AML-193 (cell line): ENCODE measurements at regions not wholly inside any gene's neighbourhood (a gene's known extent, or its start where the extent isn't known, plus 50 kb on each side); places are given as distances from the start of the nearest gene placed in this dataset.
"Not testable (repeated sequence)": the region's sequence is repeated elsewhere in the genome, so short reads cannot be mapped to it uniquely, and the experiment has no call there.

Experiments used
- DNase-seq, 2 experiments: peaks; one replicate each; lab custom pipeline; 2025; lab: John Stamatoyannopoulos, UW

DNA sequence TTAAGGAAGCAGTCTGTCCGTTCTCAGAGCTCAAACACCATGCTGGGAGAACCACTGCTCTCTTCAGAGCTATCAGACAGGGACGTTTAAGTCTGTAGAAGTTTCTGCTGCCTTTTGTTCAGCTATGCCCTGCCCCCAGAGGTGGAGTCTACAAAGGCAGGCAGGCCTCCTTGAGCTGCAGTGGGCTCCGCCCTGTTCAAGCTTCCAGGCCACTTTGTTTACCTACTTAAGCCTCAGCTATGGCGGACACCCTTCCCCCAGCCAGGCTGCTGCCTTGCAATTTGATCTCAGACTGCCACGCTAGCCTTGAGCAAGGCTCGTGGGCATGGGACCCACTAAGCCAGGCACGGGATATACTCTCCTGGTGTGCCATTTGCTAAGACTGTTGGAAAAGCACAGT is 180.7 kb upstream of the TMEM196 start:
- DNase-seq, result not testable (repeated sequence)

DNA sequence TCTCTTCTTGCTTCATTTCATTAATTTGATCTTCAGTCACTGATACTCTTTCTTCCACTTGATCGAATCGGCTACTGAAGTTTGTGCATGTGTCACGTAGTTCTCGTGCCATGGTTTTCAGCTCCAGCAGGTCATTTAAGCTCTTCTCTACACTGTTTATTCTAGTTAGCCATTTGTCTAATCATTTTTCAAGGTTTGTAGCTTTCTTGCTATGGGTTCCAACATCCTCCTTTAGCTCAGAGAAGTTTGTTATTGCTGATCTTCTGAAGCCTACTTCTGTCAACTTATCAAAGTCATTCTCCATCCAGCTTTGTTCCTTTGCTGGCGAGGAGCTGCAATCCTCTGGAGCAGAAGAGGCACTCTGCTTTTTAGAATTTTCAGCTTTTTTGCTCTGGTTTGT is 180.0 kb upstream of the TMEM196 start:
- not testable (repeated sequence) for DNase-seq

DNA sequence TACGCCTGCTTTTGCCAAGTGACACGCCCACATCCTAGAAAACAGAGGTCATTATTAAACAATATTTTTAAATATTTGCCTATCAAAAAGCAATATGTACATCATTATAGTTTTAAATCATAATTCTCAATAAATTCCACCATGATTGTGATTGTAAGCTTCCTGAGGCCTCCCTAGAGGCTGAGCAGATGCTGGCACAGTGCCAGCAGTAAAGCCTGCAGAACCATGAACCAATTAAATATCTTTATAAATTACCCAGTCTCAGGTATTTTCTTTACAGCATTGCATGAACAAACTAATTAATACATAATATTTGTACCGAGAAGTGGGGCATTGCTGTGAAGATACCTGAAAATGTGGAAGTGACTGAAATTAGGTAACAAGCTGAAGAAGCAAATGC is 174.7 kb upstream of the TMEM196 start:
- no peak for DNase-seq

DNA sequence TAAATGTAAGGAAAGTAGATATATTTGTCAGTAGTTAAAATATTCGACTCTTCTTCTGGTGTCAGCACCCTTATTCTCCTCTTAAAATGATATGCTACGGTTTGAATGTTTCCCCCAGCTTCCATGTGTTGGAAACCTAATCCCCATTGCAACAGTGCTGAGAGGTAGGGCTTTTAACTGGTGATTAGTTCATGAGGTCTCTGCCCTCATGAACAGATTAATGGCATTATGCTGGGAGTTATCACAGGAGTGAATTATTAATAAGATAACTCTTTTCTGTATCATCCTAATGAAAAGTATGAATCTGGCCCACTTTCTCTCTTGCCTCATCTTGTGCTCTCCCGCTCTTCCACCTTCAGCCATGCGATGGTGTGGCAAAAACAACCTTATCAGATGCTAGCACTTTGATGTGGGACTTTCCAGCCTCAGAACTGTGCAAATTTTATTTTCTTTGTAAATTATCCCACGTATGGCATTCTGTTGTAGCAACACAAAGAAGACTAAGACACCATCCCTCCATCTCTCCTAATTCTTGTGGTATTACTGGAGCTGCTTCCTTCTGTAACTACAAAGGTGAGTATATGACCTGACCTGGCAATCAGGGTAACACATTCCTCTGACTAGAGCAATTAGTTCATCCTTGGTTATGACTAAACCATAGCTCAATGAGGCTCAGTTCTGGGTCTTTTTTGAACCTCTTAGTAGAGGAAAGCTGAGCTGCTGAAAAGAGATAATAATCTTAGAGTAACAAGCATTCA is 171.1 kb upstream of the TMEM196 start:
- DNase-seq, result no peak

DNA sequence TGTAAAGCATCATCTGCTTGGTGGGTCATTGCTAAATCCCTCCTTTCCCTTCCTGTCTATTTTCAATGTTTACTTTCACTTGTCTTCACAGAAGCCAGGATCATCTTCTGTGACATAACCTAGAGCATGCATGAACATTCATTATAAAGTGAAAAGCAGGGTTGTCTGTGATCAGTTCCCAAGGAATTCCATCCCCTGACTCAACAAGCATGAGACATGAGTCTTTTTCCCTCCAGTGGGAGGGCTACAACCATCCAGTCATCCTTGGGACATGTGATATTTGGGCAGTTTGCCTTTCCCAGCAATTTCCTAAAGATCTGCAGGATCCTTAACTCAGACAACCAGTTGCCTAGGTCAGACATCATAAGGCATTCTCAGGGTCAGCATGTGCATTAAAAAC is 166.3 kb upstream of the TMEM196 start:
- DNase-seq, result no peak

DNA sequence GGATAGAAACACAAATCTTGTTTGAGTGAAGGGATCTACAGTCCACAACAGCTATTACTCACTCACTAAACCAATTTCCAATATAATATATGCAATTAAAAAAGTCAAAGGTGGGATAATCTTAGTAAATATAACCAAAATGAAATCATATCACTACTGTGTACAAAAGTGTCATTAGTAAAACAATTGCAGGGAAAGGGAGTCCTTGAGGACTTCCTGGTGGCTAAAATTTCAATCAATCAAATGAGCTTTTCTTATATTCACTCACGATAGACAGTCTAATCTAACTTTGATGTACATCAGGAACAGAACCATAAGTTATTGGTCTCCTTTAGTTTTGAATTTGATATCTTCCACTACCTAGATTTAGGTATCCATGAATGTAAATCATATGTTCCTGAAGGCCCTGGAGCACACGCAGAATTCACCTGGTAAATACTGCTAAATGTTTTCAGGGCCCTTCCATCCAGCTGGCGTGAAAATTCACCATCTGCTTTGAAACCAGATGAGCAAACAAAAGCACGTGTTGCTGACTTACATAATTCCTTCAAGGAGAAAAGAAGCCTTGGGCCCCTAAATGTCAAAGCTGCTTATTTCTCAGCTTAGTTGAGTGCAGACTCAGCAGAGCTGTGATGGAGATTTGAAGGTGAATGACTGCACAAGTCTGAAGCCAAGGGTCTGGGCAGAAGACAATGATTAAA is 159.3 kb upstream of the TMEM196 start:
- no peak for DNase-seq

DNA sequence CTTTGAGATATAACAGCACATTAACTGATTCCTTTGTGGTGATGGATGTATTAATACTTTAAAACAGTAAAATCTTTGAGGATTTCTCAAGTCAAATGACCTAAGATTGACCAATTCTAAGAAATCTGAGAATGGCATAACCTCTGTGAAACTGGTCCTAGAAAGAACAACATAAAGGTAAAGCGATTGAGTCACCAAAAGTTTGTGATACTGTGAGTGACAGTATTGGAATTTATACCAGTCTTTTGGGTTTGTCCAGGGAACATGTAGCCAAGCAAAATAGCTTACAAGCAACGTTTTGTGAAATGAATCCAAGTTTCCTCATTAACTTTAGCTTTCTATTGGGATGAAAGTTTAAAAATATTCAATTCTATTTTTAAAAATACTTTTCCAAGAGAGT is 157.4 kb upstream of the TMEM196 start:
- DNase-seq, result no peak

DNA sequence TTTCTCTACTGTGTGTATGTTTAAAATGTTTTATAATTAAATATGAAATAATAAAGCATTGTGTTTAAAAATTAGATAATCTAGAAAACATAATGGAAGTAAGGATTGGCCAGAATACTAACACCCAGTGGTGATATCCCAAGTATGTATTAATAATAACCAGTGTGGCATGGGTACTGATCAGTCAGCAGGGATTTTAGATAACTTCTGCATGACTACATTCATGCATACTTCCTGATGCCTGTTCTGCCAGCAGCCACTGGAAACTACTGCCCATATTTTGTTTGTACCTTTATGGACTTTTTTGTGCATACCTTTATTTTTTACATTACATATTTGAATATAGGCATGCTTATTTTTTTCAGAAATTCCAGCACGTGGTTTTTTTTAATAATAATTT is 156.6 kb upstream of the TMEM196 start:
- DNase-seq, result no peak

DNA sequence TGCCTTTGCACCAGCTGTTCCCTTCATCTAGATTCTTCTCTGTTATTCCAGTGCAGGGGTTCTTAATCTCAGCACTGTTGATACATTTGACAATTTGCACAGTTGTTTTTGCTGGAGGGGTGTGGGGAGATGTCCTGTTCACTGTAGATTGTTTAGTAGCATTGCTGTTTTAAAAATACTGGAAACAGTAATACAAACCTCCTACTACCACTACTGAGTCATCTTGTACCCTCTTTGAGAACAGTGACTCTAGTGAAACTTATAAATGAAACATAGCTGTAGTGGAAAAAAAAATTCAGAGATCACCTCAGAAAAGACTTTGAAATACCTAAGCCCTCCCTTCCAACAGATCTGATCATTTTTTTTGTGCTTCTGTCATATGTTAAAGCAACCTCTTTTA is 154.8 kb upstream of the TMEM196 start:
- no peak for DNase-seq

DNA sequence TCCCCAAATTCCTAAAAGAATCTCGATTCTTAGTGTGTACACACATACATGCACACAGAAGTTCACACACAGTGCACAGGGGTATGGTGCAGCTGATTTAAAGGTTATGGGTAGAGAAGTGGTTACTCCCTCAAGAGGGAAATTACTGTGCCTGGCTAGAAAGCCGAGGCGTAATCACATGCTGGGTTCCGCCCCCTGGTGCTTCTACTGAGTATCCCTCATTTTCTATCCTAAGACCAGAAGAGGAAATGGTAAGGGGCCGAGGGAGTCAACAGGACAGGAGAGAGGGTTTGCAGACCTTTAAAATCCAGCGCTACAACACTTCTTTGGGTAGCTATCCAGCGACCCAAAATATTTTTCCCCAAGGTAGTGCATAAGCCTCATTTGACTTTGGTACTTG is 147.3 kb upstream of the TMEM196 start:
- DNase-seq, result no peak

DNA sequence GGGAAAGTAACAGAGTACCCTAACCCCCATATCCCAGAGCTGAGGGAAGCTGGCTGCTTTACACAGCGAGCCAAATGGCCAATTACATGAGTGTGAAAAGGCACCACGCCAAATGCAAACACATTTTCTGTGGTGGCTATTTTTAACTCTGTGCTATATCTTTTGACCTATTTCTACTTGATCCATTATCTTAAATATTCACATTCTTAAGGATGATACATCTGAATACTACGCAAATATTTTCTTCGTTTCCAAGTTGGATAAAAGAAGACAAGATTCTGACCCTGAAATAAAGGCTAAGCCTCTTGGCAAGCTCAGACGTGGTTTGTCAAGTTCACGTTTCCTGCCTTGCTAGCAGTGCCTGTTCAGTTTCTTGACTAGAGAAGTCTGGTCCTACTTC is 146.7 kb upstream of the TMEM196 start:
- DNase-seq, result no peak

DNA sequence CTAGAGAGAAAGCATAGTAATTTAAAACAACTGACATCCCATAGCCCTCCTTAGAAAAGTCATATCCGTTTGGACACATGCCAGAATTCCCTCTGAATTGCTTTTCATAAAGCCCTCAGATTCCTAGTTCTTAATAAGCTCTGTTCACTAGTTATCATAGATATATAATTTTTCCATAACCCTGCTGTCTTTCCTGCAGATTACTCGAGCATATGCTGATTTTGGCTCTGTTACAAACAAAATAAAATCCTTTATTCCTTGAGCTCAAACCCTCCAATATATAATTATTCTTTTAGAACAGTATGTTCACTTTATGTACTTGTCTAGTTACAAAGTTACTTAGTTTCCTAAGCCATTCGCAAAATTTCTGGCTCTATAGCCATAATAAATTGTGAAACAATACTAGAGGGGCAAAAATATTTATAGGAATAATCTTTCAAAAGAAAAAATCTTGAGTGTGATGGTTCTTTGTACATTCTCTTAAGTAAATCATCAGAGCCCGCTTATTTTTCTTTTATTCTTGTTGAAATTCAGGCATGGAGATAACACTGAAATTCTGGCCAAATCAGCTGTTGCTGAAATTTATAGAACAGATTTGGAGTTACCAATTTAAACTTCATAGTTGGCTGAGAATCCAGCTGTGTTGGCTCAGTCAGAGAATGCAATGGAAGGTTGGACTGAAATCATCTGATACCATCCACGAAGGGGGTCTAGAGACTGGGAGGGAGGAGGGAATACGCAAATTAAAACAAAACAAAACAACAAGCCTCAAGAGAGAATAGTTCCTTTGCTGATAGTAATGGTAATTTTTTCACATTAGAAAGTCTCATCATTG is 146.1 kb upstream of the TMEM196 start:
- no peak for DNase-seq

DNA sequence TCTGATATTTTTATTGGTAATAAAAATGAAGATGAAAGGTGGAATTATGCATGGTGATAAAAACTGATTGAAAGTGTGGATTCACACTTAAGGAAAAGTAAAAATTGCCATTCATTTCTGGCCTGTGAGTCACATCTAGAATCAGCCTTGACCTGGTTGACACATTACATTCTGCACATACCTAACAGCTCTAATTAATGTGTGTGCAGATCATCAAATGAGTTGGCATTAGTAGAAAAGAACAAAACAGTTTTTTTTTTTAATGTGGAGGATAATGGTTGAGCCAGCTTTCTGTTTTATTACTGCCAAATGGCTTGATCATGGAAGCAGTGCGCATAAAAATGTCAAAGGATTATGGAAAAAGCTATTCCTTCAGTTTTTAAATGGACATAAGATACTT is 142.6 kb upstream of the TMEM196 start:
- no peak for DNase-seq

DNA sequence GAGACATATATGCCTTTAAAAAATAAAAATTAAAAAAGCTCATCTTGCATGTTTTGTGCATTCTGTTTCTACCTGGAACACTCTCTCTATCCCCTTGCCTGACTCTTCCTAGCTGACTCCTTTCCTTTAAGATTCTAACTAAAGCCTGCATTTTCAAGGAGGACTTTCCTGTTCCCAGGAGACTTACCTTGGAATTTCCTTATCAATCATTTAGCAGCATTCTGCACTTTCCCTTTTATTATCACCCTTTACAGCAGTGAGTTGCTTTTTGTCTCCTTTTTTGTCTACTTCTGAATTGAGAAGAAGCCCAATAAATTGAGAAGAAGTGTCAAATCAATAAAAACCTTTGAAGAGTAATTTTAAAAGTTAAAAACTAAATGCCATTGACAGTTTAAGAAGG is 142.2 kb upstream of the TMEM196 start:
- no peak for DNase-seq

DNA sequence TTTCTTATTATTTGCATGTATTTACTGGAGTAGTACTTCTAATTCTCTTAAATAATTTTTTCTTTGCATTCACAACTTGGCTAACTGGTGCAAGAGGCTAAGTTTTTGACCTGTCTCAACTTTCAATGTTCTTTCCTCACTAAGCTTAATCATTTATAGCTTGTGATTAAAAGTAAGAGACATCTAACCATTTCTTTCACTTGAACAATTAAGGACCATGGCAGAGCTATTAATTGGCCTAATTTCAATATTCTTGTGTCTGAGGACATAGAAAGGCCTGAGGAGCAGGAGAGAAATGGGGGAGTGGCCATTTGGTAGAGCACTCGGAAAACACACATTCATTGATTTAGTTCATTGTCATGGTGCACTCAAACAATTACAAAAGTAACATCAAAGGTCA is 141.4 kb upstream of the TMEM196 start:
- no peak for DNase-seq

DNA sequence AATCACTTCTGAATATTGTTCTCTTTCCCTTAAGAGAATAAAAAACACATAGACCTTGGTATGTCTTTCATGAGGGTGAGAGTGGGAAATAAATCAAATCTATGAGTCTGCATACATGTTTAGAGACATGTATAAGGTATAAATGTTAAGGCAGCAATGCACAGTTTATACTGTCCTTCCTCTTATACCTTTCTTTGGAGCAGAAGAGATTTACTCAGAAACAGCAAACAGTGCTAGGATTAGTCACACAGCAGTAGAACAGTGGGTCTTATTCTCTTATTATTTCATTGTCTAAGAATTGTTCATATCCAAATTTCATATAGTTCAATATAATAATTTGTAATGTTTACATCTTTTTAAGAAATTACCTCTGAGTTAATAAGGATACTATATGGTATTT is 126.7 kb upstream of the TMEM196 start:
- DNase-seq, result no peak

DNA sequence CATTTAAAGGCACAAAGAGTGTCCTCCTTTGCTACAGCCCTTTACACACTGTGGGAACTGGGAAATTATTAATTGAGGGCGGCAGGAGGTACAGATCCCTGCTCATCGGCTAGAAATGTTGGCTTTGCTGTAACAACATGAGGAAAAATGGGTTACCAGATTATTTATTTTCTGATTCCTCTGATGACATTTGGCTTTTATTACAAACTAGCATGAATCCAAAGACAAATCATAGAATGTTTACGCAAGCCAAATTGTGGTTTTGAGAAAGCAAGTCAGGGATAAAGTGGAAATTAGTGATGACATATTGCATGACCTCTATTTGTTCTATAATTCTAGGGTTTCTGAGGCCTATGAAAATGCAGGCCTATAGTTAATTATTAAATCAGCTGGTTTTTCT is 126.1 kb upstream of the TMEM196 start:
- no peak for DNase-seq

DNA sequence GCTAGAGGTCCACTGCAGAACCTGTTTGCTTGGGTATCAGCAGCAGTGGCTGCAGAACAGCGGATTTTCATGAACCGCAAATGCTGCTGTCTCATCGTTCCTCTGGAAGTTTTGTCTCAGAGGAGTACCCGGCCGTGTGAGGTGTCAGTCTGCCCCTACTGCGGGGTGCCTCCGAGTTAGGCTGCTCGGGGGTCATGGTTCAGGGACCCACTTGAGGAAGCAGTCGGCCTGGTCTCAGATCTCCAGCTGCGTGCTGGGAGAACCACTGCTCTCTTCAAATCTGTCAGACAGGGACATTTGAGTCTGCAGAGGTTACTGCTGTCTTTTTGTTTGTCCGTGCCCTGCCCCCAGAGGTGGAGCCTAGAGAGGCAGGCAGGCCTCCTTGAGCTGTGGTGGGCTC is 109.5 kb upstream of the TMEM196 start:
- DNase-seq, result not testable (repeated sequence)

DNA sequence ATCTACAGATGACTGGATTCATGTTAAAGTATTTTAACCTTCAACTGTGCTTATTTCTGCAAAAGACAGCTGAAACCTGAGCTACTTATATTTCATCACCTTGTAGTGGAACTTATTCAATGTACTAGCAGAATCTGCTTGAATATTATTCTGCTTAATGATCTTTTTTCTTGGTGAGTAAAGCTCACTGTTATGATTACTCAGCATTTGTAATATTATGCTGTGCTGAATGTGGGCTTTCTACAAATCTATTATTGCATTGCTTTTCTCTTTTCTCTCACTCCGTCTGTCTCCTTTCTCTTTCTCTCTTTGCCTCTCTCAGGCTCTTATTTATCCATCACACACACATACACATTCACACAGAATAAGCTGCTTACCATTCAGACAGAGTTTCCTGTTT is 98.7 kb upstream of the TMEM196 start:
- no peak for DNase-seq

DNA sequence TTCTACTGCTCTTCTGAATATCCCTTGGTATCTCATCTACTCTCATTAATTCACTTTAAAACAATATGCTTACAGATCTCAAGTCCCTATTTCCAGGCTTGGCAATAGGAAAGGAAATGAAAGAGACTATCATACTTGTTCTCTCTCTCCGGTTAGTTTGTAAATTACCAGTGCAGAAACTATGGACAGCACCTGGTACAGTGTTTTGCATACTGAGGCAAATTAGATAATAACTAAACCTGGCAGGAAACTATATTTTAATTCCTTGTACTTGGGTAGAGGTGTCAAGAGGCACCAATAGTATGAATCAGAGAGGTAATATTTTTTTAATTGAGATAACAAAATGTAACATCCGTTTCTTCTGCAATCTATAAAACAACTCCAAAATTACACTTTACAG is 97.7 kb upstream of the TMEM196 start:
- no peak for DNase-seq

DNA sequence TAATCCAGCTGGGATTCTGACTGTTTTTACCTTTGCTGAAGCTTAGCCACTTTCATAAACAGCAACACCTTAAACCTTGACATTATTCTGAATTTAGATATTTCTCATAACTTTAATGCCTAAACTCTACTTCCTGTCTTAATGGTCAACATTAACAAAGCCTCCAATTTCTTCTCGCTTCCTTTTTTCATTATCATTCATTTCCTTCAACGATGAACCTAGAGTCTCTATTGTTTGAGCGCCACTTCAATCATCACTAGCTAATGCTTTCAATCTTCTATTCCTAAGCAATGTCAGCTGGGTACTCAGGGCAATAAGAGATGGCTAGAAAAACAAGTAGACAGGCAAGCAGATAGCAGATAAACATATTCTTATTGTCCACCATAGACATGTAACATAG is 96.6 kb upstream of the TMEM196 start:
- DNase-seq, result no peak

DNA sequence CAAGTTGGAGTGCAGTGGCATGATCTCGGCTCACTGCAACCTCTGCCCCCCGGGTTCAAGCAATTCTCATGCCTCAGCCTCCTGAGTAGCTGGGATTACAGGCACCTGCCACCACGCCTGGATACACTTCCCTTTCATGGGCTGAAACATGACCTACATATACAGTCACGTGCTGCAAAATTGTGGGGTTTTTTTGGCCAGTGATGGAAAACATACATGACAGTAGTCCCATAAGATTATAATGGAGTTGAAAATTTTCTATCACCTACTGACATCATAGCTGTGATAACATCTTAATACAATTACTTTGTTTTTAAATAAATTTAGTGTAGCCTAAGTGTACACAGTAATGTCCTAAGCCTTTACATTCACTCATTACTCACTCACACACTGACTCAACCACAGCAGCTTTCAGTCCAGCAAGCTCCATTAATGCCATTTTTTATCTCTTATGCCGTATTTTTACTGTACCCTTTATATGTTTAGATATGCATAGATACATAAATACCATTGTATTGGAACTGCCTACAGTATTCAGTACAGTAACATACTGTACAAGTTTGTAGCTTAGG is 79.9 kb upstream of the TMEM196 start:
- no peak for DNase-seq

DNA sequence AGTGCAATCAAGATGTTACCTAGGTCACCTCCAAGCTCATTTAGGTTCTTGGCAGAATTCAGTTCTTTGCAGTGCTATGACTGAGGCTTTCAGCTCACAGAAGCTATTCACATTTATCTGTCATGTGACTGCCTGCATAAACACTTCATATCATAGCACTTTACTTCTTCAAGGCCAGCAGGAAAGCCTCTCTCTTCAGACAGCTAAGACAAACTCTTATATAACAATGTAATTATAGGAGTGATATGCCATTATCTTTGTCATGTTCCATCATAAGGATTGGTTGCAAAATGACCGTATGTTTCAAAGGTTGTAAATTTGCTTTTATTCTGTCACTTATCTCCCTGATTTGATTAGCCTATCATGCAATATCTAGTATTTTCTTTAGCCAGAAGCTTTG is 78.8 kb upstream of the TMEM196 start:
- no peak for DNase-seq
